Stimulated activated naive CD8-positive, alpha-beta T cell treated with anti-CD3 and anti-CD28 coated beads, Interleukin-15, amount 100 ng/mL, for 72 hours (primary cell): ENCODE measurements at regions not wholly inside any gene's neighbourhood (a gene's known extent, or its start where the extent isn't known, plus 50 kb on each side); places are given as distances from the start of the nearest gene placed in this dataset.

Experiments used
- ATAC-seq: fragments of 150-1000 bp; cut with Tn5 transposase; 2 replicates; pipeline ENCODE4 v1.10.0; 2021; ENCODE audit warnings: mild to moderate bottlenecking, moderate library complexity
- DNase-seq, 2 donors: peaks; one replicate each; pipeline ENCODE4 v3.0.0; 2021 to 2022
- H3K27ac Mint-ChIP-seq, 2 donors: one replicate each; pipeline ENCODE4 v1.8.0; 2022; ENCODE audit warnings: mild to moderate bottlenecking in 2 of 2, mixed read lengths in 2 of 2, moderate library complexity in 2 of 2
- H3K27me3 Mint-ChIP-seq: one replicate; pipeline ENCODE4 v1.8.0; 2022; ENCODE audit warnings: mixed read lengths
- H3K4me1 Mint-ChIP-seq: one replicate; pipeline ENCODE4 v1.8.0; 2022; ENCODE audit warnings: mild to moderate bottlenecking, mixed read lengths
- H3K4me3 Mint-ChIP-seq, 2 donors: one replicate each; pipeline ENCODE4 v1.8.0; 2022; ENCODE audit warnings: mild to moderate bottlenecking in 2 of 2, mixed read lengths in 2 of 2, moderate library complexity in 1 of 2
- H3K9me3 Mint-ChIP-seq, 2 donors: one replicate each; pipeline ENCODE4 v1.8.0; 2022; ENCODE audit warnings: mixed read lengths in 2 of 2

GRCh38 chr1:22318279-22318981 lies 133.2 kb upstream of the ZBTB40 start:
- Mint-ChIP-seq H3K9me3 (no peaks in the 10 kb centered on the region), H3K4me1 (no peaks in the 10 kb centered on the region), H3K27ac (no peak overlapping the region), H3K4me3 (no peak overlapping the region), H3K27me3 (peaks cover 56% of the 10 kb centered on the region)
- DNase-seq (no peak), ATAC-seq (no peak)

- DNase-seq (no peak), ATAC-seq (no peak)
- H3K27me3 Mint-ChIP-seq = peaks cover 48% of the 10 kb centered on the region
- H3K9me3 Mint-ChIP-seq = no peaks in the 10 kb centered on the region
- no peaks in the 10 kb centered on the region for H3K4me1 Mint-ChIP-seq
- H3K4me3 Mint-ChIP-seq = no peak overlapping the region
- no peak overlapping the region for H3K27ac Mint-ChIP-seq
Observed at GRCh38 chr1:22319608-22320007, 132.0 kb upstream of the ZBTB40 start.

GRCh38 chr1:22320587-22321344 lies 130.9 kb upstream of the ZBTB40 start:
- ATAC-seq (no peak), DNase-seq (no peak)
- Mint-ChIP-seq H3K4me3 (no peak overlapping the region), H3K27ac (no peak overlapping the region), H3K9me3 (no peaks in the 10 kb centered on the region), H3K27me3 (peaks cover 38% of the 10 kb centered on the region), H3K4me1 (no peaks in the 10 kb centered on the region)

- Mint-ChIP-seq H3K27ac (no peak overlapping the region), H3K9me3 (no peaks in the 10 kb centered on the region), H3K4me3 (no peak overlapping the region), H3K27me3 (peaks cover 38% of the 10 kb centered on the region), H3K4me1 (no peaks in the 10 kb centered on the region)
- no peak for ATAC-seq
- no peak for DNase-seq
Observed at GRCh38 chr1:22321917-22322316, 129.7 kb upstream of the ZBTB40 start.

GRCh38 chr1:22323141-22323845 lies 128.4 kb upstream of the ZBTB40 start:
- H3K27me3 Mint-ChIP-seq = peaks cover 30% of the 10 kb centered on the region
- no peak overlapping the region for H3K4me3 Mint-ChIP-seq
- no peaks in the 10 kb centered on the region for H3K4me1 Mint-ChIP-seq
- H3K9me3 Mint-ChIP-seq = no peaks in the 10 kb centered on the region
- ATAC-seq (no peak), DNase-seq (no peak)
- H3K27ac Mint-ChIP-seq = no peak overlapping the region

GRCh38 chr1:22323846-22324504 lies 127.7 kb upstream of the ZBTB40 start:
- H3K9me3 Mint-ChIP-seq = no peaks in the 10 kb centered on the region
- DNase-seq (no peak), ATAC-seq (no peak)
- H3K27me3 Mint-ChIP-seq = peaks cover 28% of the 10 kb centered on the region
- no peak overlapping the region for H3K27ac Mint-ChIP-seq
- H3K4me1 Mint-ChIP-seq = no peaks in the 10 kb centered on the region
- no peak overlapping the region for H3K4me3 Mint-ChIP-seq

- no peak for DNase-seq
- no peak for ATAC-seq
- Mint-ChIP-seq H3K9me3 (no peaks in the 10 kb centered on the region), H3K27me3 (peaks cover 18% of the 10 kb centered on the region), H3K27ac (peak overlapping the region; percentile 29 to 50), H3K4me3 (no peak overlapping the region), H3K4me1 (no peaks in the 10 kb centered on the region)
Observed at GRCh38 chr1:22325531-22326371, 125.9 kb upstream of the ZBTB40 start.

- no peaks in the 10 kb centered on the region for H3K9me3 Mint-ChIP-seq
- ATAC-seq (no peak), DNase-seq (no peak)
- H3K4me3 Mint-ChIP-seq = no peak overlapping the region
- H3K27me3 Mint-ChIP-seq = peaks cover 11% of the 10 kb centered on the region
- H3K27ac Mint-ChIP-seq = peak overlapping the region; percentile 12 to 86
- no peaks in the 10 kb centered on the region for H3K4me1 Mint-ChIP-seq
Observed at GRCh38 chr1:22326372-22326915, 125.2 kb upstream of the ZBTB40 start.

- peaks cover 7% of the 10 kb centered on the region for H3K27me3 Mint-ChIP-seq
Observed at GRCh38 chr1:22326931-22327330, 124.7 kb upstream of the ZBTB40 start.

GRCh38 chr1:22327411-22327810 lies 124.2 kb upstream of the ZBTB40 start:
- ATAC-seq (no peak), DNase-seq (no peak)
- Mint-ChIP-seq H3K27me3 (peaks cover 7% of the 10 kb centered on the region), H3K4me1 (no peaks in the 10 kb centered on the region), H3K9me3 (no peaks in the 10 kb centered on the region), H3K4me3 (no peak overlapping the region), H3K27ac (no peak overlapping the region)

More at GRCh38 chr1:22326931-22327330, 124.7 kb upstream of the ZBTB40 start:
- no peaks in the 10 kb centered on the region for H3K4me1 Mint-ChIP-seq
- peak overlapping the region in 1 of 2 donors; percentile 86 for H3K27ac Mint-ChIP-seq
- no peak overlapping the region for H3K4me3 Mint-ChIP-seq
- ATAC-seq (no peak), DNase-seq (no peak)
- no peaks in the 10 kb centered on the region for H3K9me3 Mint-ChIP-seq

- no peak for DNase-seq
- ATAC-seq = no peak
- Mint-ChIP-seq H3K27me3 (peaks cover 14% of the 10 kb centered on the region), H3K9me3 (peaks cover 0 to 2% of the 10 kb centered on the region in 2 donors), H3K4me3 (no peak overlapping the region), H3K4me1 (no peaks in the 10 kb centered on the region), H3K27ac (no peak overlapping the region)
Observed at GRCh38 chr1:22328331-22329147, 123.1 kb upstream of the ZBTB40 start.

GRCh38 chr1:22329148-22329515 lies 122.5 kb upstream of the ZBTB40 start:
- Mint-ChIP-seq H3K4me3 (no peak overlapping the region), H3K9me3 (peaks cover 0 to 4% of the 10 kb centered on the region in 2 donors), H3K27ac (peak overlapping the region in 1 of 2 donors; percentile 59), H3K27me3 (peaks cover 19% of the 10 kb centered on the region), H3K4me1 (no peaks in the 10 kb centered on the region)
- DNase-seq (no peak), ATAC-seq (no peak)

GRCh38 chr1:22330092-22330759 lies 121.4 kb upstream of the ZBTB40 start:
- peaks cover 19% of the 10 kb centered on the region for H3K27me3 Mint-ChIP-seq
- H3K9me3 Mint-ChIP-seq = peaks cover 0 to 4% of the 10 kb centered on the region in 2 donors
- ATAC-seq (no peak), DNase-seq (no peak)
- H3K27ac Mint-ChIP-seq = no peak overlapping the region
- H3K4me3 Mint-ChIP-seq = no peak overlapping the region
- no peaks in the 10 kb centered on the region for H3K4me1 Mint-ChIP-seq

GRCh38 chr1:22330760-22331119 lies 120.9 kb upstream of the ZBTB40 start:
- no peaks in the 10 kb centered on the region for H3K4me1 Mint-ChIP-seq
- ATAC-seq (no peak), DNase-seq (no peak)
- H3K27ac Mint-ChIP-seq = no peak overlapping the region
- H3K27me3 Mint-ChIP-seq = peaks cover 18% of the 10 kb centered on the region
- H3K9me3 Mint-ChIP-seq = peaks cover 0 to 4% of the 10 kb centered on the region in 2 donors
- no peak overlapping the region for H3K4me3 Mint-ChIP-seq
